GM12875 (cell line): ENCODE measurements at regions not wholly inside any gene's neighbourhood (a gene's known extent, or its start where the extent isn't known, plus 50 kb on each side); places are given as distances from the start of the nearest gene placed in this dataset.

ENCODE experiments used
- H3K4me3 ChIP-seq: one replicate; pipeline ENCODE4 v1.5.1; 2011; ENCODE audit warnings: low read depth, low read length, control low read depth
- TF ChIP-seq, protein P1 (sequence below): IDR thresholded peaks from 2 replicates; pipeline ENCODE4 v1.5.1; 2011; ENCODE audit warnings: low read depth, mild to moderate bottlenecking, control low read depth, inconsistent platforms, low read length, moderate library complexity, borderline replicate concordance; ENCODE audit not compliant: insufficient read depth

DNA sequence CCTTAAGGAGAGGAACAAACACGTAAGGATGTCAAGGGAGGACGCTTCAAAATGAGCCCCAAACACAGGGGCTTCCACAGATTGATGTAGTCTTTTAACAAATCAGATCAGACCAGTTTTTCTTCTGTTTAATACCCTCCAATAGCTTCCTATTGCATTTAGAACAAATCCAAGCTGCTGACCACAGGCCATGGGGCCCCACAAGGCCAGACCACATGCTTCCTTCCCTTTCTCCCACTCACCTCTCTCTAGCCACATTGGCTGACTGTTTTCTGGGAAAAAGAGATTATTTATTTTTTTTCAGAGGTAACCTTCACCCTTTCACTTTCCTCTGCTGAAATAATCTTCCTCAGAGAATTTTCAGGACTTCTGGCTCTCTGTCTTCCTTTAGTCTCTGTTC lies 380.6 kb downstream of the SIPA1L2 start:
- TF ChIP-seq, protein P1, sequence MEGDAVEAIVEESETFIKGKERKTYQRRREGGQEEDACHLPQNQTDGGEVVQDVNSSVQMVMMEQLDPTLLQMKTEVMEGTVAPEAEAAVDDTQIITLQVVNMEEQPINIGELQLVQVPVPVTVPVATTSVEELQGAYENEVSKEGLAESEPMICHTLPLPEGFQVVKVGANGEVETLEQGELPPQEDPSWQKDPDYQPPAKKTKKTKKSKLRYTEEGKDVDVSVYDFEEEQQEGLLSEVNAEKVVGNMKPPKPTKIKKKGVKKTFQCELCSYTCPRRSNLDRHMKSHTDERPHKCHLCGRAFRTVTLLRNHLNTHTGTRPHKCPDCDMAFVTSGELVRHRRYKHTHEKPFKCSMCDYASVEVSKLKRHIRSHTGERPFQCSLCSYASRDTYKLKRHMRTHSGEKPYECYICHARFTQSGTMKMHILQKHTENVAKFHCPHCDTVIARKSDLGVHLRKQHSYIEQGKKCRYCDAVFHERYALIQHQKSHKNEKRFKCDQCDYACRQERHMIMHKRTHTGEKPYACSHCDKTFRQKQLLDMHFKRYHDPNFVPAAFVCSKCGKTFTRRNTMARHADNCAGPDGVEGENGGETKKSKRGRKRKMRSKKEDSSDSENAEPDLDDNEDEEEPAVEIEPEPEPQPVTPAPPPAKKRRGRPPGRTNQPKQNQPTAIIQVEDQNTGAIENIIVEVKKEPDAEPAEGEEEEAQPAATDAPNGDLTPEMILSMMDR = no peak

DNA sequence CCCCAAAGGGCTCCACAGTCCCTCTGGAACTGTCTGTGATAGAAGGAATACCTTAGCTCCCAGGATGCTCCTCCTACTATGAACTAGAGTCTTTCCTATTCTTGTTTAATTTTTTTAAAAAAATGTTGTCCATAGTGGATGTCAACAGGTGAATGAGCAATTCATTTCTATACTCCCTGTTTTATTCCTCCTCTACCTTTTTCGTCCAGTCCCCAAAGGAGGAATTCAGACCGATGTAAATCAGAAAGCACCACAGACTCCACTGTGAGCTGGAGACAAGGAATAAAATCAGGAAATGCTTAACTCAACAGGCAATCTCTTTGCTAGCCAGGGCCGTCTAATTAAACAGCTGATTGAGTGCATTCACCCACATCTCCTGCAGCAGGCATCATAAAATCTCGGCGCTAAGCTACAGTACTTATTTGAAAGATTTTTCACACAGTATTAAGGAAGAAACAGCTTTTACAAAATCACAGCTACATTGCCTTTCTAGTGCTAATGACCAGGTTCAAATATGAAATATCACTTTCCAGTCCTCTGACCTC lies 381.6 kb downstream of the SIPA1L2 start:
- H3K4me3 ChIP-seq = no peak overlapping the region
- TF ChIP-seq, protein P1 = no peak

More for the DNA sequence above, 380.6 kb downstream of the SIPA1L2 start:
- no peak overlapping the region for H3K4me3 ChIP-seq

DNA sequence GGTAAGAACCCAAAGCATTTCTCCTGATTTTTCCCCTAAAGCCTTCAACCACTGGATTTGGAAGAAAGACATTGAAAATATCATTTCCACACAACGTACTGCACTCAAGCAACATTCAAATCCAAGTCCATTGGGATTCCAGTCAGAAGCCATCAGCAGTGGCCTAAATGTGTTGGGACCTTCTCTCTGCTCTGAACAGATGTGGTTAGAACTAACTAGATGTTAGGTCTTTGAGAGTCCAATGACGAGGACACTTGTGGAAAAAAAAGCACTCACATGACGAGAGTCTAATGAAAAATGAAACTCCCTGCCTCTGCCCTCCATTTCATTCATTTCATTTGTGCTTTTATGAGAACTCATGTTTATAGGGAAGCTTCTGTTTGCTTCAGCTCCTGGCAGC lies 382.3 kb downstream of the SIPA1L2 start:
- TF ChIP-seq, protein P1 = no peak
- H3K4me3 ChIP-seq = no peak overlapping the region

DNA sequence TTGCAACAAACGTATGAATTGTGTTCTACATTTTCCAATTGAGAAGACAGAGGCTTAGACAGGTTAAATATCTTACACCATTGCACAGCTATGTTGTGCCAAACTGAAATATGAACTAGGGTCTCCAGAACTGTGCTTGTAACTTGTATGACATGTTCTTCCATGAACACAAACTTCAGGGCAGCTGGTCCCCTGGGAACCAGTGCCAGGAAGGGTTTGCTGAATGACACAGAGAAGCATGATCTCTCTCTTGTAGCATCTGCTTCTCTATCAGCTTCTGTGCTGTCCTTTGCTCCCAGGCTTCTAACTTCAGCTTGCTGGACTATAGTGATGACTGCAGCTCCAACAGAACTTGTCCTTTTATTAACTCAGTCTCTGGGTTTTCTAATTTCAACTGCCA lies 385.5 kb downstream of the SIPA1L2 start:
- TF ChIP-seq, protein P1 = no peak

DNA sequence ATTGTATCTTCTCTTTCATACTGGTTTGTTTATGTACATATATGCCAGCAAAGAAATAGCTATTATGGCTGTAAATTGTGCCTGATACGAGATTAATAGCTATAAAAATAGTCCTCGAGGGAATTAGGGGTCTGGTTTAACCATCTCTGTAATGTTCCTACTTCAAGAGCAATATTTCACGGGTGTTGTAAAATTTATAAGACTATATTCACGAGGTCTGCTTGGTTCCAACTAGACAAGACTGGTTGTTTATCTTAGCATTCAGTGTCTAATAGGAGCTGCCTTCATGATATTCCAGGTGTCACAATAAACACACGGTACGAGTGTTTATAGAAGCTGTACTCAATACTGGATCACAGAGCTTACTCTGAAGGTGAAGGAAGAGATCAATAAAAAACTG lies 389.9 kb downstream of the SIPA1L2 start:
- no peak overlapping the region for H3K4me3 ChIP-seq
- TF ChIP-seq, protein P1 = no peak

More for the DNA sequence above, 385.5 kb downstream of the SIPA1L2 start:
- no peak overlapping the region for H3K4me3 ChIP-seq

DNA sequence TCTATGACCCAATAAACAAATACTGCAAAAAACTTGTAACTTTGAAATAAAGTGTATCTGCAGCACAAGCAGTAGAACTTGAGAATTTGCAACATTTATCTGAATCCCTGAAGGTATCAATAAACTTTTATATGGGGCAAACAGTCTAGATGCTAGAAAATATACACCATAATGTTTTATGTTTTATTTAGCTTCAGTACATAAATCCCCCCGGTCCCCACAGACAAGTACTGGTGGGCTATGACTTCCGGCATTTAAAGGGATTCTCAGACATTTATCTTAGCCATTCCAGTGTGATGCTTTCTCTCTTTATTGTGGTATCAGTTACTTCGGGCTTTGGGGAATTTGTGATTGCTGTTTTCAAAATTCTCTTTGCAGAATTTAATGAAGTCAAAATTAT lies 390.4 kb downstream of the SIPA1L2 start:
- TF ChIP-seq, protein P1 = no peak
- H3K4me3 ChIP-seq = no peak overlapping the region

DNA sequence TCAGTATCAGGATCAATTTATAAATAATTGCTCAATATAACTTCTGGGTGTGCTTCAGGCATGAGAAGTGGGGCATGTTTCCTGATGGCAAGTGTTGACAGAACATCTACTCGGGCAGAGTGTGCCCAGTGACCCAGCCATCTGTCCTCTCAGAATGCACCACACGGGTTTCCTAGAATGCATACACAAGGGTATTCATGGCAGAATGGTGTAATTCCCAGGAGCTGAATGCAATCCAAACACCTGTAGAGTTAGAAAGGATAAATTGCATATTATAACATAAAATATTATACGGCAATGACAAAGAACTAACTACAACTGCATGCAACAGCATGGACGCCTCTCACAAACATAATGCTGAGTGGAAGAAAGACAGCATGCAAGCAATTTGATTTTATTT lies 391.9 kb downstream of the SIPA1L2 start:
- TF ChIP-seq, protein P1 = no peak
- H3K4me3 ChIP-seq = no peak overlapping the region
